ENCODE measurements at regions not wholly inside any gene's neighbourhood (a gene's known extent, or its start where the extent isn't known, plus 50 kb on each side); places are given as distances from the start of the nearest gene placed in this dataset.

DNA sequence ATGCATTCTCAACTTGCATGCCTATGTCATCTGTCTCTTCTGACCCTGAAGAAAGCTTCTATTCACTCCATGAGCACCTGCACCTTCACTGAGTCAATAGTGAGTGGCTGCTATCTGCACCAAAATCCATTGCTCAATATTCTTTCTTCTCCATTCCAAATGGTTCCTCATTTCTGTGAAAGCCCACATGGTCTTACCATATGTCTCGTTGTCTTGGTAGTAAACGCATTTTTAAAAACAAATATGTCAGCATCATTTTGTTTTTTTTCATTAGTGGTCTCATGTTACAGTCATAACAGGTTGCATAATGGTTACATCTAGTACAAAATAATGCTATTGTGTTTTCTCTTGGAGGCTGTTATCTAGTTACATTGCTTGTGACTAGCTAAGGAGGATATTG lies 106.9 kb upstream of the CPM start:
- POLR2A ChIA-PET: no interaction called here
- no peak overlapping the region for H3K27ac ChIP-seq (ENCODE audit: extremely low read depth, low read depth, low read length)
- CTCF ChIA-PET: interaction anchor here (0.6 kb wide), 2 partner anchors 31 to 209 kb away, joined by 3 to 4 read pairs; no protein-coding TSS in a partner anchor
- H3K9me3 ChIP-seq (ENCODE audit: control insufficient read depth, insufficient read depth, low read depth, low read length): no peaks in the 10 kb centered on the region
- no peak overlapping the region for H3K4me3 ChIP-seq (ENCODE audit: low read depth, low read length)
- H3K36me3 ChIP-seq (ENCODE audit: control insufficient read depth in 2 of 2, insufficient read depth in 1 of 2, low read length in 2 of 2): no peaks in the 10 kb centered on the region
- no peak for TF ChIP-seq ZNF560 (tag by site-specific recombination; IDR thresholded peaks at IDR 0.05; ENCODE audit: borderline replicate concordance)
- no peak for TF ChIP-seq ZNF37A (tag by site-specific recombination; IDR thresholded peaks at IDR 0.05)
- no peak for TF ChIP-seq ZNF701 (tag by site-specific recombination; IDR thresholded peaks at IDR 0.05)
- H3K4me1 ChIP-seq (ENCODE audit: control insufficient read depth, insufficient read depth, low read length): no peaks in the 10 kb centered on the region

DNA sequence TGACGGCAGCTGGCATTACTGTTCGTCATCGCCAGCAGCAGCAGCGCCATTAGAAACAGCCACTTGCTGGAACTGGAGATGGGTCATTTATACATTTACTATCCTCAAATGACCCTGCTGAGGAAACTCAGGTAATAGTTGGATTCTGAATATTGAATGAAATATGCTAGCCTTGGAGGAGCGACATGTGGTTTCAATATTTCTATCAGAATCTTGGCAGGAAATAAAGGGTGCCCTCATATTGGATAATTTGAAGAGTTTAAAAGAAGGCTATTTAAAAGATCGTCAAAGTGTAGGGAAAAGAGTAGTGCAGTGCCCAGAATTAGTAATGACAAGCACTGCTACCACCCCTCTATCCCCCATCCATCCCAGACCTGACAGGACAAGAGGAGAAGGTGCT lies 109.6 kb upstream of the CPM start:
- TF ChIP-seq, protein P1, sequence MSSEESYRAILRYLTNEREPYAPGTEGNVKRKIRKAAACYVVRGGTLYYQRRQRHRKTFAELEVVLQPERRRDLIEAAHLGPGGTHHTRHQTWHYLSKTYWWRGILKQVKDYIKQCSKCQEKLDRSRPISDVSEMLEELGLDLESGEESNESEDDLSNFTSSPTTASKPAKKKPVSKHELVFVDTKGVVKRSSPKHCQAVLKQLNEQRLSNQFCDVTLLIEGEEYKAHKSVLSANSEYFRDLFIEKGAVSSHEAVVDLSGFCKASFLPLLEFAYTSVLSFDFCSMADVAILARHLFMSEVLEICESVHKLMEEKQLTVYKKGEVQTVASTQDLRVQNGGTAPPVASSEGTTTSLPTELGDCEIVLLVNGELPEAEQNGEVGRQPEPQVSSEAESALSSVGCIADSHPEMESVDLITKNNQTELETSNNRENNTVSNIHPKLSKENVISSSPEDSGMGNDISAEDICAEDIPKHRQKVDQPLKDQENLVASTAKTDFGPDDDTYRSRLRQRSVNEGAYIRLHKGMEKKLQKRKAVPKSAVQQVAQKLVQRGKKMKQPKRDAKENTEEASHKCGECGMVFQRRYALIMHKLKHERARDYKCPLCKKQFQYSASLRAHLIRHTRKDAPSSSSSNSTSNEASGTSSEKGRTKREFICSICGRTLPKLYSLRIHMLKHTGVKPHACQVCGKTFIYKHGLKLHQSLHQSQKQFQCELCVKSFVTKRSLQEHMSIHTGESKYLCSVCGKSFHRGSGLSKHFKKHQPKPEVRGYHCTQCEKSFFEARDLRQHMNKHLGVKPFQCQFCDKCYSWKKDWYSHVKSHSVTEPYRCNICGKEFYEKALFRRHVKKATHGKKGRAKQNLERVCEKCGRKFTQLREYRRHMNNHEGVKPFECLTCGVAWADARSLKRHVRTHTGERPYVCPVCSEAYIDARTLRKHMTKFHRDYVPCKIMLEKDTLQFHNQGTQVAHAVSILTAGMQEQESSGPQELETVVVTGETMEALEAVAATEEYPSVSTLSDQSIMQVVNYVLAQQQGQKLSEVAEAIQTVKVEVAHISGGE (tag by site-specific recombination; conservative IDR thresholded peaks at IDR 0.05; ENCODE audit: low read depth): no peak
- TF ChIP-seq SCRT2 (tag by site-specific recombination; IDR thresholded peaks at IDR 0.05): peak; percentile 17; the same call in 1 of the 2 replicates
- TF ChIP-seq ZNF596 (tag by site-specific recombination; IDR thresholded peaks at IDR 0.05): no peak
- no peaks in the 10 kb centered on the region for H3K36me3 ChIP-seq (ENCODE audit: control insufficient read depth in 2 of 2, insufficient read depth in 1 of 2, low read length in 2 of 2)
- no peak overlapping the region for H3K4me3 ChIP-seq (ENCODE audit: low read depth, low read length)
- H3K9me3 ChIP-seq (ENCODE audit: control insufficient read depth, insufficient read depth, low read depth, low read length): no peaks in the 10 kb centered on the region
- CTCF ChIA-PET: no interaction called here
- H3K4me1 ChIP-seq (ENCODE audit: control insufficient read depth, insufficient read depth, low read length): no peaks in the 10 kb centered on the region
- no peak overlapping the region for H3K27ac ChIP-seq (ENCODE audit: extremely low read depth, low read depth, low read length)
- POLR2A ChIA-PET: no interaction called here

DNA sequence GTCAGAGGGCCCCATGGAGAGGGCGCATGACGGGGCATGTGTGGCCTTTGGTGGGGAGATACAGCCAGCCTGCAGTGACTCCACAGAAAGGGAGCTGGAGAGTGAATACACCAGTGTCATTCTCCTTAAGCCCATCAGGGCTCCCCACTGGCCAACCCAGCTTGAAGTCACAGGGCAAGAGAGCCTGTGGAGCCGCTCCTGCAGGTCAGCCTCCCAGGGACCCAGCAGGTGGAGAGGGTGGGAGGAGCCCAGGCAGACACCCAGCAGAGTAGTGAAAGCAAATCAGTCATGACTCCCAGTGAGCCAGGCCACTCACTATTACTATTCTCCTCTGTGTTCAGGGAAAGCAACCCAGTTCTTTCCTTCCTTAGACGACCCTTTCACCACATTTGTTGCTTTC lies 110.0 kb upstream of the CPM start:
- Histone ChIP-seq H3K4me3 (ENCODE audit: low read depth, low read length) (no peak overlapping the region), H3K4me1 (ENCODE audit: control insufficient read depth, insufficient read depth, low read length) (no peaks in the 10 kb centered on the region), H3K9me3 (ENCODE audit: control insufficient read depth, insufficient read depth, low read depth, low read length) (no peaks in the 10 kb centered on the region), H3K27ac (ENCODE audit: extremely low read depth, low read depth, low read length) (no peak overlapping the region), H3K36me3 (ENCODE audit: control insufficient read depth in 2 of 2, insufficient read depth in 1 of 2, low read length in 2 of 2) (no peaks in the 10 kb centered on the region)
- TF ChIP-seq GLIS1 (tag by site-specific recombination; IDR thresholded peaks at IDR 0.05) (peak; percentile 64), MYNN (tag by site-specific recombination; IDR thresholded peaks at IDR 0.05; ENCODE audit: borderline replicate concordance) (no peak), ZNF2 (tag by site-specific recombination; IDR thresholded peaks at IDR 0.05) (no peak), ZNF785 (tag by site-specific recombination; IDR thresholded peaks at IDR 0.05) (no peak), ZNF514 (tag by site-specific recombination; IDR thresholded peaks at IDR 0.05) (no peak), SP3 (tag by site-specific recombination; IDR thresholded peaks at IDR 0.05) (no peak), ZNF610 (tag by site-specific recombination; IDR thresholded peaks at IDR 0.05; ENCODE audit: borderline replicate concordance) (peak; percentile 84; the same call in 1 of the 2 replicates), ZNF24 (tag by site-specific recombination; IDR thresholded peaks at IDR 0.05) (no peak), SCRT2 (tag by site-specific recombination; IDR thresholded peaks at IDR 0.05) (peak; percentile 4; the same call in 1 of the 2 replicates), ZIC2 (tag by site-specific recombination; IDR thresholded peaks at IDR 0.05) (peak; percentile 100), PRDM1 (tag by site-specific recombination; IDR thresholded peaks at IDR 0.05) (0 out of 2 replicates have a peak, but pooled peaks have one; percentile 26), ZNF626 (tag by site-specific recombination; IDR thresholded peaks at IDR 0.05) (no peak), ZBTB17 (tag by site-specific recombination; IDR thresholded peaks at IDR 0.05) (no peak), ZFP3 (tag by site-specific recombination; IDR thresholded peaks at IDR 0.05; ENCODE audit: low read depth) (no peak)
- TF ChIP-seq, protein P2, sequence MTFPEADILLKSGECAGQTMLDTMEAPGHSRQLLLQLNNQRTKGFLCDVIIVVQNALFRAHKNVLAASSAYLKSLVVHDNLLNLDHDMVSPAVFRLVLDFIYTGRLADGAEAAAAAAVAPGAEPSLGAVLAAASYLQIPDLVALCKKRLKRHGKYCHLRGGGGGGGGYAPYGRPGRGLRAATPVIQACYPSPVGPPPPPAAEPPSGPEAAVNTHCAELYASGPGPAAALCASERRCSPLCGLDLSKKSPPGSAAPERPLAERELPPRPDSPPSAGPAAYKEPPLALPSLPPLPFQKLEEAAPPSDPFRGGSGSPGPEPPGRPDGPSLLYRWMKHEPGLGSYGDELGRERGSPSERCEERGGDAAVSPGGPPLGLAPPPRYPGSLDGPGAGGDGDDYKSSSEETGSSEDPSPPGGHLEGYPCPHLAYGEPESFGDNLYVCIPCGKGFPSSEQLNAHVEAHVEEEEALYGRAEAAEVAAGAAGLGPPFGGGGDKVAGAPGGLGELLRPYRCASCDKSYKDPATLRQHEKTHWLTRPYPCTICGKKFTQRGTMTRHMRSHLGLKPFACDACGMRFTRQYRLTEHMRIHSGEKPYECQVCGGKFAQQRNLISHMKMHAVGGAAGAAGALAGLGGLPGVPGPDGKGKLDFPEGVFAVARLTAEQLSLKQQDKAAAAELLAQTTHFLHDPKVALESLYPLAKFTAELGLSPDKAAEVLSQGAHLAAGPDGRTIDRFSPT (tag by site-specific recombination; IDR thresholded peaks at IDR 0.05): no peak
- POLR2A ChIA-PET: no interaction called here
- CTCF ChIA-PET: no interaction called here

All from HEK293 (cell line).